Activated CD4-positive, alpha-beta memory T cell treated with anti-CD3 and anti-CD28 coated beads for 36 hours (primary cell): ENCODE measurements at regions not wholly inside any gene's neighbourhood (a gene's known extent, or its start where the extent isn't known, plus 50 kb on each side); places are given as distances from the start of the nearest gene placed in this dataset.

Experiments
- CTCF ChIA-PET: fragments of 350-600 bp; sonication (Branson Sonifier 250); formaldehyde crosslinking; loops from one replicate; lab custom pipeline; 2021; ENCODE audit warnings: antibody characterized with exemption, inconsistent platforms; lab: Charles Lee
- POLR2A ChIA-PET: fragments of 350-600 bp; sonication (Branson Sonifier 250); formaldehyde crosslinking; loops from one replicate; lab custom pipeline; 2021; ENCODE audit warnings: antibody characterized with exemption; lab: Charles Lee
- DNase-seq: peaks from one replicate; pipeline ENCODE4 v3.0.0-alpha.2; 2020
- H3K27ac Mint-ChIP-seq: one replicate; pipeline ENCODE4 v1.8.0; 2021; ENCODE audit warnings: mixed read lengths
- H3K27me3 Mint-ChIP-seq: one replicate; pipeline ENCODE4 v1.8.0; 2021; ENCODE audit warnings: mixed read lengths
- H3K36me3 Mint-ChIP-seq: one replicate; pipeline ENCODE4 v1.8.0; 2021; ENCODE audit warnings: mixed read lengths
- H3K4me1 Mint-ChIP-seq: one replicate; pipeline ENCODE4 v1.8.0; 2021; ENCODE audit warnings: low read depth, mixed read lengths
- H3K4me3 Mint-ChIP-seq: one replicate; pipeline ENCODE4 v1.8.0; 2021; ENCODE audit warnings: mild to moderate bottlenecking, mixed read lengths
- H3K9me3 Mint-ChIP-seq: one replicate; pipeline ENCODE4 v1.8.0; 2021; ENCODE audit warnings: mixed read lengths
- intact Hi-C: fragments of 100-400 bp; cut with micrococcal nuclease; formaldehyde crosslinking; loops from one replicate; pipeline ENCODE4 v1.15.1; 2023

DNA sequence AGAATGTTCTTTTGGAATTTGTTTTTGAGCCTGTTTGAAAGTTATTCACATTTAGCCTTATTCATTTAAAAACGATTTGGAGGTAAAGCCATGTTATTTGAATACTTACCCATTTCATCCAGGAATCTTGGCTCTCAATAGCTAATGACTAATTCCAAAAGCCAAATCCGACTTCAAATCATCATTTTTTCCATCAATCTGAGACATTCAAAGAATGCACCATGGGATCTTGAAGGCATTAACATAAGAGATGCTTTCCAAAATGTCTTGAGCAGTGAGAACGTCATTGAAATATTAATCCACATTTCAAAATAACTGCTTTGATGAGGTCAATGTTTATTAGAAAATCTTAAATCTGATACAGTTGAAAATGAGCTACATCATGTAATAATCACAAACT, 617.0 kb upstream of the RORB start:
- Mint-ChIP-seq H3K27me3 (no peaks in the 10 kb centered on the region), H3K9me3 (peaks cover 5% of the 10 kb centered on the region), H3K4me1 (no peaks in the 10 kb centered on the region), H3K4me3 (no peak overlapping the region), H3K36me3 (no peaks in the 10 kb centered on the region), H3K27ac (no peak overlapping the region)
- no peak for DNase-seq
- POLR2A ChIA-PET, result no interaction called here
- intact Hi-C loops, result no loop called here
- CTCF ChIA-PET, result no interaction called here

GRCh38 chr9:73889023-73889422, 608.1 kb upstream of the RORB start:
- no peaks in the 10 kb centered on the region for H3K36me3 Mint-ChIP-seq

DNA sequence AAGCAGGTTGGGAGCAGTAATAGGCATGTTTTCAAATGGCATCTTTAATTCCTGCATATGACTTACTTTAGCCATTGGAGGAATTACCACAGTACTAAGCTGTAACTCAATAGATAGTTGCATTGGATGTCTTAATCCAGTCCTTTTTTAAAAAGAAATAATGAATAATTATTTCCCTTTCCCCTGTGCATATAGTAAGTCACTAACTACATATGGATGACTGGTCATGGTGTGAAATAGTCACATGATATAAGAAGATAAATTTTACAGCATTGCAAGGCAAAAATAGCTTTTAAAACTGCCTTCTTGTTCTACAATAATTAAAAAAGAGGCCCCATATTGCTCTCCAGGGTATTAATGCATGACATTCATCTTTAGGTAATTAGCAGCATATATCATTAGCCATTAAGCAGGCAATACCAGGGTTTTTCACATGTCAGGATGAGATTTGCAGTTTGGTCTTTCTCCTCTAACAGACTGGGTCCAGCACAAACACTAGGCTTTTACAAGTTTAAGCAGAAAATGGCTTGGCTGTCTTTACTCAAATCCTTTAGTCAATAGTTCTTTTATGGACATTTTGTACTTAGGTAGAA, 606.4 kb upstream of the RORB start:
- Mint-ChIP-seq H3K27me3 (no peaks in the 10 kb centered on the region), H3K9me3 (peaks cover 11% of the 10 kb centered on the region), H3K4me1 (no peaks in the 10 kb centered on the region), H3K36me3 (no peaks in the 10 kb centered on the region), H3K4me3 (no peak overlapping the region), H3K27ac (no peak overlapping the region)
- intact Hi-C loops, result no loop called here
- DNase-seq, result no peak
- POLR2A ChIA-PET, result no interaction called here
- CTCF ChIA-PET, result no interaction called here

More at GRCh38 chr9:73889023-73889422, 608.1 kb upstream of the RORB start:
- Mint-ChIP-seq H3K9me3 (peaks cover 20% of the 10 kb centered on the region), H3K4me1 (no peaks in the 10 kb centered on the region), H3K4me3 (no peak overlapping the region), H3K27me3 (no peaks in the 10 kb centered on the region), H3K27ac (no peak overlapping the region)
- no peak for DNase-seq
- CTCF ChIA-PET, result no interaction called here
- POLR2A ChIA-PET, result no interaction called here
- intact Hi-C loops, result no loop called here

DNA sequence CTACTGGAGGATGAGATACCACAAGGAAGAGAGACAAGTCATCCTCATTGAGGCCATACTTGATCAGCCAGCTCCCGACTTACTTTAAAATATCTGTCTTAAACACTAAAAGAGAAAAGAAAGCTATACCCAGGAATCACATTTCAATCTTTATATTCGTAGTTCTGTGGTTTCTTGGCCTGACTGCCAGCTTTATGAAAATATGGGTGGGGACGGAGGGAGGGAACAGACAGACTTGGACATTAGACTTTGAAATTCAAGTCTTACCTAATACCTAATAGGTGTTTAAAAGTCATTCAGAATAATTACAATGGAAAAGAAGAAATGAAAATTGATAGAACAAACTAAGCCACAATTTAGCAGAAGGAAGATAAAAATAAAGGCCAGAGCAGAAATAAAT, 604.8 kb upstream of the RORB start:
- Mint-ChIP-seq H3K27ac (no peak overlapping the region), H3K4me3 (no peak overlapping the region), H3K4me1 (no peaks in the 10 kb centered on the region), H3K36me3 (no peaks in the 10 kb centered on the region), H3K9me3 (peaks cover 11% of the 10 kb centered on the region), H3K27me3 (no peaks in the 10 kb centered on the region)
- CTCF ChIA-PET, result no interaction called here
- intact Hi-C loops, result no loop called here
- POLR2A ChIA-PET, result no interaction called here
- DNase-seq, result no peak

- Mint-ChIP-seq H3K4me3 (no peak overlapping the region), H3K4me1 (no peaks in the 10 kb centered on the region), H3K9me3 (peaks cover 6% of the 10 kb centered on the region), H3K36me3 (no peaks in the 10 kb centered on the region), H3K27ac (no peak overlapping the region), H3K27me3 (no peaks in the 10 kb centered on the region)
- intact Hi-C loops, result no loop called here
- CTCF ChIA-PET, result no interaction called here
- DNase-seq, result no peak
- POLR2A ChIA-PET, result no interaction called here
Observed at GRCh38 chr9:73893230-73893629, 603.9 kb upstream of the RORB start.

- POLR2A ChIA-PET, result no interaction called here
- Mint-ChIP-seq H3K27me3 (no peaks in the 10 kb centered on the region), H3K27ac (no peak overlapping the region), H3K36me3 (no peaks in the 10 kb centered on the region), H3K4me3 (no peak overlapping the region), H3K4me1 (no peaks in the 10 kb centered on the region), H3K9me3 (peaks cover 8% of the 10 kb centered on the region)
- CTCF ChIA-PET, result no interaction called here
- DNase-seq, result no peak
- intact Hi-C loops, result no loop called here
Observed at GRCh38 chr9:73896061-73896460, 601.1 kb upstream of the RORB start.

DNA sequence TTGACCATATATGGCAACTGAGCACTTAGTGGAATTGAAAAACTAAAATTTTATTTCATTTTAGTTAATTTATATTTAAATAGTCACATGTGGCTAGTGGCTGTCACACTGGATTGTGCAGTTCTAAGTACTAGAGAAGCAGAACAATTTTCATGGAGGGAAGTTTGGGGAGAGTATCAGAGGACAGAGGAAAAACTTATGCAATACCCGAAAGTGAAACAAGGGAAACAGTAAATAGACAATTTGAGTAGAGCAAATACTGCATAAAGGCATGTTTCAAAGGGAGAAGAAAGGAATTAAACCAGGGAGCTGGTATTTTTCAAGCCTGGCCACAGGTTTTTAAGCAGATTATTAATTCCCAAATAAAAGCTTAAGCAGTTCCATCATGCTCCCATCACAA, 590.5 kb upstream of the RORB start:
- Mint-ChIP-seq H3K27me3 (no peaks in the 10 kb centered on the region), H3K4me3 (no peak overlapping the region), H3K36me3 (no peaks in the 10 kb centered on the region), H3K27ac (no peak overlapping the region), H3K4me1 (no peaks in the 10 kb centered on the region), H3K9me3 (no peaks in the 10 kb centered on the region)
- ChIA-PET POLR2A (no interaction called here), CTCF (no interaction called here)
- DNase-seq, result no peak
- intact Hi-C loops, result no loop called here

DNA sequence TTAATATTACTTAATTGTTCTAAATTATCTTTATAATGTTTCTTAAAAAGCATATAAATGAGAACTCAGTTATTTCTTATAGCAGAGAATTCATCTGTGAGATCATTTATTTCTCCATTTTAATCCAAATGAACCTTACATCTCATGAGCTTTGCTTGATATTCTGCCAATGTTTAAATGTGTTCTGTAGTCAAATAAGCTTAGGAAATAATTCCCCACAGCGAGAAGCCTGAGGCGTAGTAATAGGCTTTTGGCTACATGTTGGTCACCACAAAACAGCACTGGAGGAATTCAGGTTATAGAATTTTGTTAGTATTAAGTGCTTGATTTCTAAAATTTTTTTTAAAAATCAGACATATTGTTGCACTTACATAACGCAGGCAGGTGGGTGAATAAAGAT, 585.3 kb upstream of the RORB start:
- H3K9me3 Mint-ChIP-seq, result no peaks in the 10 kb centered on the region
- H3K27ac Mint-ChIP-seq, result no peak overlapping the region
- H3K4me1 Mint-ChIP-seq, result no peaks in the 10 kb centered on the region
- intact Hi-C loops, result no loop called here
- no peaks in the 10 kb centered on the region for H3K27me3 Mint-ChIP-seq
- H3K36me3 Mint-ChIP-seq, result no peaks in the 10 kb centered on the region
- no peak overlapping the region for H3K4me3 Mint-ChIP-seq
- POLR2A ChIA-PET, result no interaction called here
- DNase-seq, result no peak
- CTCF ChIA-PET, result no interaction called here

- Mint-ChIP-seq H3K4me1 (no peaks in the 10 kb centered on the region), H3K27ac (no peak overlapping the region), H3K9me3 (no peaks in the 10 kb centered on the region), H3K4me3 (no peak overlapping the region), H3K27me3 (no peaks in the 10 kb centered on the region), H3K36me3 (no peaks in the 10 kb centered on the region)
- ChIA-PET POLR2A (no interaction called here), CTCF (no interaction called here)
- DNase-seq, result no peak
- intact Hi-C loops, result no loop called here
Observed at GRCh38 chr9:73916016-73916673, 581.0 kb upstream of the RORB start.

DNA sequence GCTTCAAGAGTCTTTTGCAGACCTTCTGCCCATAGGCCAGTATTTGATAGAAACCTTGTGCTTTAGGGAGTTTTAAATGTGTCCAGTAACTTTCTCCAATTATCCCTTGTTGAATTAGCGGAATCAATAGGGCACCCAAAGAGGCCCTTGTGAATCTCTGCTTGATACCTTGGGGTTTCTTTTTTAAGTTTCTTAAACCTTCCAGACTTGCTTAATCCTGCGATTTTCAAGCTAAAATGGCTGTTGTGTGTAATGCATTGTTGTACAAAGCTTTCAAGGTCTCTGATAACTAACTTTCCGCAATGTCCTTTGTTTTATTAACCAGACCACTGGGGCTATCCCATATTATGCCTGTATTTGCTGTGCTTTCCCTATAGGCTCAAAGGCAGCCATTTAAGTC, 577.4 kb upstream of the RORB start:
- no peak overlapping the region for H3K4me3 Mint-ChIP-seq
- CTCF ChIA-PET, result no interaction called here

DNA sequence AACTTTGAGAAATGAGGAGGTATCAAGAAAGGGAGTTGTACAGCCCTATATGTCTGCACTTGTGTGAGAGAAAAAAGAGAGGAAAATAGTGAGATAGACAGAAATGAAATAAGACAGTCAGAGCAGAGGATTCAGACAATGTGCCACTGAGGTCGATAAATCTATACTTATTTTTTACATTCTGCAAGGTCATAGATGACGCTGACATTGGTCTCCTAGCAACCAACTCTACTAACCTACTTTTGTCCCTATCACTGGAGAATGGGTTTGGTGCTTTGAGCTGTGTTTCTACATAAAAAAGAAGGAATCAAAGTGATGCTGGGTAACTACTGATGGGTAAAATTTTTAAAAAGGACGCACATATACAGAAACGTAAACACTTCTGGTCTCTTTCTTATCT, 573.3 kb upstream of the RORB start:
- H3K36me3 Mint-ChIP-seq, result no peaks in the 10 kb centered on the region
- no peak overlapping the region for H3K4me3 Mint-ChIP-seq
- ChIA-PET CTCF (no interaction called here), POLR2A (no interaction called here)
- no peaks in the 10 kb centered on the region for H3K27me3 Mint-ChIP-seq
- no peak overlapping the region for H3K27ac Mint-ChIP-seq
- intact Hi-C loops, result no loop called here
- H3K4me1 Mint-ChIP-seq, result no peaks in the 10 kb centered on the region
- H3K9me3 Mint-ChIP-seq, result no peaks in the 10 kb centered on the region
- no peak for DNase-seq

More for the DNA sequence above, 577.4 kb upstream of the RORB start:
- H3K4me1 Mint-ChIP-seq, result no peaks in the 10 kb centered on the region
- intact Hi-C loops, result no loop called here
- no peaks in the 10 kb centered on the region for H3K27me3 Mint-ChIP-seq
- H3K9me3 Mint-ChIP-seq, result no peaks in the 10 kb centered on the region
- DNase-seq, result no peak
- H3K27ac Mint-ChIP-seq, result no peak overlapping the region
- POLR2A ChIA-PET, result no interaction called here
- H3K36me3 Mint-ChIP-seq, result no peaks in the 10 kb centered on the region

- Mint-ChIP-seq H3K4me1 (no peaks in the 10 kb centered on the region), H3K27ac (no peak overlapping the region), H3K4me3 (no peak overlapping the region), H3K9me3 (peaks cover 5% of the 10 kb centered on the region), H3K27me3 (no peaks in the 10 kb centered on the region), H3K36me3 (no peaks in the 10 kb centered on the region)
- intact Hi-C loops, result no loop called here
- ChIA-PET POLR2A (no interaction called here), CTCF (no interaction called here)
- DNase-seq, result no peak
Observed at GRCh38 chr9:73951147-73951546, 546.0 kb upstream of the RORB start.

- no peak for DNase-seq
- no peaks in the 10 kb centered on the region for H3K27me3 Mint-ChIP-seq
- CTCF ChIA-PET, result no interaction called here
- POLR2A ChIA-PET, result no interaction called here
- no peaks in the 10 kb centered on the region for H3K36me3 Mint-ChIP-seq
- intact Hi-C loops, result no loop called here
- no peaks in the 10 kb centered on the region for H3K4me1 Mint-ChIP-seq
- H3K9me3 Mint-ChIP-seq, result no peaks in the 10 kb centered on the region
- no peak overlapping the region for H3K4me3 Mint-ChIP-seq
- no peak overlapping the region for H3K27ac Mint-ChIP-seq
Observed at GRCh38 chr9:73962792-73963191, 534.3 kb upstream of the RORB start.
